ENCODE measurements at regions not wholly inside any gene's neighbourhood (a gene's known extent, or its start where the extent isn't known, plus 50 kb on each side); places are given as distances from the start of the nearest gene placed in this dataset.

DNA sequence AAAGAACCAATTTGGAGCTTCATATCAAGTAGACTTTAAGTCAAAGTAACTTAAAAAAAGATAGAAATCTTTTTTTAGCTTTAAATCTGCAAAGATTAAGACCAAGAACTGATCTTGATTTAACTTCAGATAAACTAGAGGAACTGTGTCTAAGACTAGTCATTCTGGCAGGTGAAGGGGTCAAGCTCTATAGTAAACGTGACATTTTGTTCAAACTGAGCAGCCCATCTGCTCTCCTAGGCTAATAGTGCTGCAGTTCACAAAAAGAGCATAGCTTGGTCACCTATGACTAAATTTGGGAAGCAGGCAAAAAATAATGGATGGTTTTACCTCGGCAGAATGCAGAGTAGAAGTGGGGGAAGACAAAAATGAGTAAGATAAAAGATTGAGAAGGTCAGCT, 168.8 kb upstream of the ALCAM start:
- no peak for DNase-seq

- no peak for DNase-seq
Observed at GRCh38 chr3:105199217-105199616, 167.5 kb upstream of the ALCAM start.

DNA sequence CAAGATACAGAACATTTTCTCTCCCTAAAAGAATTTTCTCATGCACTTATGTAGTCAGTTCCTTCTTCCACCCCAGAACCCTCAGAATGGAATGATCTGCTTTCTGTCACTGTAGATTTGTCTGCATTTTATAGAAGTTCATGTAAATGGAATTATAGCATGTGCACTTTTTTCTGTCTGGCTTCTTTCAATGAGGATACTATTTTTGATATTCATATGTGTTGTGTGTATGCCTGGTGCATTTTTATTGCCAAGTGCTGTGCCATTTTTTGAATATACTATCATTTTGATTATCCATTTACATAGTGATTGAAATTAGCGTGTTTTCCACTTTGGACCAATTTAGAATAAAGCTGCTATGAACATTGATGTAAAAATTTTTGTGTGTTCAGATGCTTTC, 156.6 kb upstream of the ALCAM start:
- no peak for DNase-seq

DNA sequence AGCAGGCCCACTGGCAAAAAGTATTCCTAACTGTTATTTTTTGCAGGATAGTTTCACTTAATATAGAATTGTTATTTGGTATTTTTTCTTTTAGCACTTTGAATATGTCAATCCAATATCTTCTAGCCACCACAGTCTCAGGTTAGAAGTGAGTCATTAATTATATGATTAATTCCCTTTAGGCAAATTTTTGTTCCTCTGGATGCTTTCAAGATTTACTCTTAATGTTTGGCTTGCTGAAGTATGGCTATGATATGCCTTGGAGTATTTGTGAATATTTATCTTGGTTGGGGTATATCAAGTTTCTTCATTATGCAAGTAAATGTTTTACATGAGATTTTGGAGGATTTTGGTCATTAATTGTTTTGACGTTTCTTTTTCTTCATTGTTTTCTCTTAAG, 152.1 kb upstream of the ALCAM start:
- no peak for DNase-seq

GRCh38 chr3:105222568-105223093, 144.1 kb upstream of the ALCAM start:
- DNase-seq, result peak; percentile 21

DNA sequence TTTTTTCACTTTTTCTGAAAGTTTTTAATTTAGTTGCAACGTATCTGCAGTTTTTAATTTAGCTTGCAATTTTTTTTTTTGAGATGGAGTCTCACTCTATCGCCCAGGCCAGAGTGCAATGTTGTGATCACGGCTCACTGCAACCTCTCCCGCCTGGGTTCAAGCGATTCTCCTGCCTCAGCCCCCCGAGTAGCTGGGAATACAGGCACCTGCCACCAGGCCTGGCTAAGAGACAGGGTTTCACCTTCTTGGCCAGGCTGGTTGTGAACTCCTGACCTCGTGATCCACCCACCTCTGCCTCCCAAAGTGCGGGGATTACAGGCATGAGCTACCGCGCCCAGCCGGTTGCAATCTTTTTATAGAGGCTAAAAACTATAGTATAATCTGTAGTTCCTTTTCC, 142.9 kb upstream of the ALCAM start:
- no peak for DNase-seq

- no peak for DNase-seq
Observed at GRCh38 chr3:105228696-105229095, 138.0 kb upstream of the ALCAM start.

- no peak for DNase-seq
Observed at GRCh38 chr3:105232553-105232952, 134.2 kb upstream of the ALCAM start.

DNA sequence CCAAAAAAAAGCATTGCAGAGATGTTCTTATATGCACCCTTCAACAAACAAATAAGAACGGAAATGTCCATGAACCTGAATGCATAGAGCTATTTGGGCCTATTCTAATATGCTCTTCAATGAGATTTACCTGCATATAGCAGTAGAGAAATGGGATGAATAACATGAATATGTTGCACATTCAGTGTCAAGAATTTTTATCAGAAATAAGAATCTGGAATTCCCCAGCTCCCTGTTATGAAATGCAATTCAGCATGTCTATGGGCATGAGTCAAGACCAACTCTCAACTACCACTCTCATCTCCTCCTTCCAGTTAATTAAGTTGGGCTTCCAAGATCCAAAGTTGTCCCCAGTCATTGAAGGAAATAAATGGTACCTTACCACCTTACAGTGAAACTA, 133.7 kb upstream of the ALCAM start:
- DNase-seq, result no peak

DNA sequence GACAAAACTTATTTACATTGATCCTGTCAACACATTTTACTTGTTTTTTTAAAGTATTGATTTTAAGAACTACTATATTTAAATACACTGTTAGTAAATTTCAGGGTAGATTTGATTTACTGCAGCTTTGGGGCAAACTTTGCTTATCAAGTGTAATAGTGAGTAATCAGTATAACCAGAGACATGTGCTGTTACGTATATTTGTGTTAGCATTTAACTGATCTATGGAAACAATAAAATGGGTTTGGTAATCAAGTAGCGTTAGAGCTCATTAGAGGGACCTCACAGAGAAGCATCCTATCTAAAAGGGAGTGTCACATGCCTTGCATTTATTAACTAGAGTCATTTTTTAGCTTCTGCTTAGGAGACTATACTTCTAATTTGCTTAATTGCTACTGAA, 131.5 kb upstream of the ALCAM start:
- no peak for DNase-seq

GRCh38 chr3:105235785-105236184, 130.9 kb upstream of the ALCAM start:
- DNase-seq, result no peak

- no peak for DNase-seq
Observed at GRCh38 chr3:105238367-105238766, 128.3 kb upstream of the ALCAM start.

- no peak for DNase-seq
Observed at GRCh38 chr3:105243076-105243475, 123.6 kb upstream of the ALCAM start.

DNA sequence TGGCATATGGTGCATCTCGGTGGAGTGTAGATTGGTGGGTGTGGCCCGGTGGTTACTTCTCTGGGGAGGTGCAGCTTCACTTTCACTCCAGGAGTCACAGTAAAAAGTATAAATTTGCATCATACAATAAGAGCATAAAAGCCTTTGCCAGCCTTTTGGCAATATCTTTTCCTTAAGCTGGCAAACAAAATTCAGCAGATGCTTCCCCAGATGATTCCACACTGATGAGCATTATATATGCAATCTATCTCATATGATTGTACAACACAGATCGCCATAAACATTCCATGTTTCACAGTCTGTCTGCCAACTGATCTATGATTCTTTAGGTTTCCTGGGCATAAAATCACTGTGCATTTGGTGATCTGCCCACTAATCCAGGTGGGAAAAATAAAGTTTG, 120.2 kb upstream of the ALCAM start:
- DNase-seq, result no peak

GRCh38 chr3:105253225-105253624, 113.5 kb upstream of the ALCAM start:
- peak; percentile 94 for DNase-seq

DNA sequence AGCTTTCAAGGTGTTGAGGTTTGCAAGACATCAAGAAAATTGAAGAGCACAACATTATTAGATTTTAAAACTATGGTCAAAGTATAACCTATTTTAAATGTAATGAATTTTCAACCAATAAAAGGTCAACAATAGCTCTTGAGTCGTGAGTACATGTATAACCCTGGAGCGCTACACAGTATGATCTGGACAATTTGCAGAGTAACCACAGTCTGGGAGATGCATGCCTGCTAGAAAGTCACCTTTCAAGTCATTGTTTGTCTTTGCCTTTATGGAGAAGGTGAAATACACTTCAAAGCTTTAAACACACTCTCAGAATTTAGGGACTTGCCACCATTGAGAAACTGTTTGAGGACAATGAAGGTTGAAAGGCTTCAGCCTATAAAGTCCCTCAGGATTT, 112.6 kb upstream of the ALCAM start:
- DNase-seq, result no peak

GRCh38 chr3:105255350-105255749, 111.4 kb upstream of the ALCAM start:
- no peak for DNase-seq

- no peak for DNase-seq
Observed at GRCh38 chr3:105259496-105259895, 107.2 kb upstream of the ALCAM start.

GRCh38 chr3:105260385-105260784, 106.3 kb upstream of the ALCAM start:
- no peak for DNase-seq

DNA sequence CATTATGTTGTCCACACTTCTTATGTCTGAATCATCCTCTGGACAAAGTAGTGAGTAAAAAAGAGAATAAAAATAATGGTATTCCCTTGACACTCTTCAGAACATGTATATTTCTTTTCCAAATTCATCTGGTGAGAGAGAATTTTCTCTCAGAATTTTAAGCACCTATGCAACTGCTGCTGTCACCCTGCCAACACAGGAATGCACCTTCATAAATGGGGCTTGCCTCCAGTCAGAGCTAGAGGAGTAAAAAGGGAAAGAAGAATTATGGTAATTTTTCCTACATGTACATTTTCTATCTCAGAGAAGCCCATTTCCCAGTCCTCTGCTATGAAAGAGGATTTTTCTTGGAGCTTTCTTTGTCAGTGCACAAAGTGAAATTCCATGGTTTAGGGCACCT, 92.2 kb upstream of the ALCAM start:
- DNase-seq, result no peak

DNA sequence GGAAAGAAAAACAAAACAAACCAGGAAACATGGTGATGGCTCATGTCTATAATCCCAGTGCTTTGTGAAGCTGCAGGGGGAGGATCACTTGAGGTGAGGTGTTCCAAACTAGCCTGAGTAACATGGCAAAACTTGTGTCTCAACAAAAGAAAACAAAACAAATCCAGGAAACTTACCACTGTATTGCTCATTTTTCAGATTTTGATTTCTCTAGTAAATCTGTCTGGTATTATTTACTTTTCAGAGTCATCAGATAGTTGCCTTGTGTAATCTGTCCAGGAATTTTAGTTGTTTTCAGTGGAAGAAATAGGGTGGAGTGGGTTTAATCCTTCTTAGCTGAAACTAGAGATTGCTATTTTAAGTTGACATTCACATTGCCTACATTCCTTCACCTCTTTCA, 91.8 kb upstream of the ALCAM start:
- DNase-seq, result no peak

DNA sequence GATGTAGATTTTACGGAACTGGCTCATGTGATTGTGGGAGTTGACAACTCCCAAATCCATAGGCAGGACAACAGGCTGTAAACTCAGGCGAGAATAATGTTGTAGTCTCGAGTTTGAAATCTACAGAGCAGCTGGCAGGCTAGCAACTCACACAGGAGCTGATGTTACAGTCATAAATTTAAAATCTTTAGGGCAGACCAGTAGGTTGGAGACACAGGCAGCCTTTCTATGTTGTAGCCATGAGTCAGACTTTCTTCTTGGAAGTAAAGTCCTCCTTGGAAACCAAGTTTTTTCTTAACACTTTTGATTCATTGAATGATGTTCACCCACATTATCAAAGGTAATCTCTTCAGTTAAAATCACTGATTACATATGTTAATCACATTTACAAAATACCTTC, 89.1 kb upstream of the ALCAM start:
- no peak for DNase-seq

DNA sequence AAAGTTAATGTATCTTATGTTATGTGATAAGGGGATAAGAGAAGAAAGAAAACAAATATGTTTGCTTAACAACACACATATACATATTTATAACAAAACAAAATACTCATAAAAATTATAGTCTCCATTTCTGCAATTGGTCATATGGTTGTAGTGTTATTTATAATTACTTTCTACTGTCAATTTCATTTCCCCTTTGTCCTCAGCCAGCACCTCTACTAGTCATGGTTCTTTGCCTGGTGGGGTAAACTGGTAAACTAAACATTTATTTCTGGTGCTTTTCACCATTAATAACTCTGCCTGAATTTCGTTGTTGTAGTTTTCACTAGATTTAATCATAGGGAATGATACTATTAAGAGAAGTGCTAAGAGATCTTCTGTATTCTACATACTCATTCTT, 88.0 kb upstream of the ALCAM start:
- DNase-seq, result no peak

- DNase-seq, result no peak
Observed at GRCh38 chr3:105281989-105282388, 84.7 kb upstream of the ALCAM start.

DNA sequence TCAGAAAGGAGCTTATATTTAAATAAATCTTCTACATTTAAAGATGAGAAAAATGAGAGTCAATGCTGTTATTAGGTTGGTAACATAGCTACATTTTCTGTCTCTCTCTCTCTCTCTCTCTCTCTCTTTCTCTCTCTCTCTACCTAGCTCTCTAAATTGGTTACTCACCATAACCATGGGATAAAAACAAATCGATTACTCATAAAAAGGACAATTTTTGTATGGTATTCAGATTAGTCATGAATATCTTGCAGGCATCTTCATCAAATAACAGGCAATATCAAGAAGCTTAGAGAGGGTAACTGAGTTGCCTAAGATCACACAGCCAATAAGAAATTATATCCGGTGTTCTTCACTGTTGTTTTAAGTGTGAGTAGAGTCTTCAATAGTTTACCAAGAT, 81.8 kb upstream of the ALCAM start:
- no peak for DNase-seq

DNA sequence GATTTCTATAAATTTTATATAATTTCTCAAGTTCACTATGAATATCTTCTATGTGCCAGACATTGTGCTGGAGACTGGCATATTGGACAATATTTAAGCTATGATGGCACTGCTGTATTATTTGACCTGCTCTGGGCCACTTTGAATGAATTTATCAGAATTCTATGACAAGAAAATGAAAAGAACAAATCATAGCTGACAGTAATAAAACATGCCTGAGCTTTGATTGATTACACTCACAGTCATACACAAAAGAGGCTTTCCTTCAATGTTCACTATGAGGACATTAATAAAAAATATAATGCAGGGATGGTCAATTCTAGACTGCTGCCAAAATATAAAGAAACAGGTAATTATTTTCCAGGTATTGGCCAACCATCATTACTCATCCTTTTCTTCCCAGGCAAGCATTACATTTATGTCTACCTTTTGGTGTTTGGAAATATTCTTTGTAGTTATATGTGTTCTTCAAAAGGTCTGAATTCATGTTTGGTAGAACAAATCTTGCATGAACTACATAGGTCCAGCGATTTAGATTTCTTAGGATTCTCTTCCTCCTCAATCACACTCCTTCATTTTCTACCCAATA, 81.0 kb upstream of the ALCAM start:
- no peak for DNase-seq
